ENCODE measurements at regions not wholly inside any gene's neighbourhood (a gene's known extent, or its start where the extent isn't known, plus 50 kb on each side); places are given as distances from the start of the nearest gene placed in this dataset.

- Mint-ChIP-seq H3K4me3 (no peak overlapping the region), H3K36me3 (ENCODE audit: low read depth) (no peaks in the 10 kb centered on the region), H3K27me3 (ENCODE audit: insufficient read depth) (no peaks in the 10 kb centered on the region), H3K27ac (no peak overlapping the region), H3K9me3 (peaks cover 58% of the 10 kb centered on the region), H3K4me1 (ENCODE audit: low read depth) (no peaks in the 10 kb centered on the region)
- no peak for TF ChIP-seq CTCF (IDR thresholded peaks at IDR 0.05)
- DNase-seq, result no peak
Measured at GRCh38 chr14:87686746-87687145, 306.2 kb downstream of the GALC start.

GRCh38 chr14:87679866-87680265, 313.1 kb downstream of the GALC start:
- Mint-ChIP-seq H3K4me3 (no peak overlapping the region), H3K9me3 (peaks cover 47% of the 10 kb centered on the region), H3K27ac (no peak overlapping the region), H3K27me3 (ENCODE audit: insufficient read depth) (no peaks in the 10 kb centered on the region), H3K36me3 (ENCODE audit: low read depth) (no peaks in the 10 kb centered on the region), H3K4me1 (ENCODE audit: low read depth) (no peaks in the 10 kb centered on the region)
- no peak for TF ChIP-seq CTCF (IDR thresholded peaks at IDR 0.05)
- DNase-seq, result no peak

- Mint-ChIP-seq H3K27me3 (ENCODE audit: insufficient read depth) (no peaks in the 10 kb centered on the region), H3K9me3 (peaks cover 56% of the 10 kb centered on the region), H3K4me1 (ENCODE audit: low read depth) (no peaks in the 10 kb centered on the region), H3K27ac (no peak overlapping the region), H3K4me3 (no peak overlapping the region), H3K36me3 (ENCODE audit: low read depth) (0 out of 2 replicates have a peak, but pooled peaks cover 5% of the 10 kb centered on the region)
- no peak for DNase-seq
- TF ChIP-seq CTCF (IDR thresholded peaks at IDR 0.05), result no peak
Measured at GRCh38 chr14:87678624-87679023, 314.4 kb downstream of the GALC start.

GRCh38 chr14:87676814-87677437, 316.1 kb downstream of the GALC start:
- no peaks in the 10 kb centered on the region for H3K4me1 Mint-ChIP-seq (ENCODE audit: low read depth)
- H3K4me3 Mint-ChIP-seq, result no peak overlapping the region
- TF ChIP-seq CTCF (IDR thresholded peaks at IDR 0.05), result no peak
- H3K27ac Mint-ChIP-seq, result no peak overlapping the region
- DNase-seq, result no peak
- 0 out of 2 replicates have a peak, but pooled peaks cover 5% of the 10 kb centered on the region for H3K36me3 Mint-ChIP-seq (ENCODE audit: low read depth)
- H3K9me3 Mint-ChIP-seq, result peaks cover 42% of the 10 kb centered on the region
- H3K27me3 Mint-ChIP-seq (ENCODE audit: insufficient read depth), result no peaks in the 10 kb centered on the region

GRCh38 chr14:87667659-87668058, 325.3 kb downstream of the GALC start:
- H3K27ac Mint-ChIP-seq, result no peak overlapping the region
- peaks cover 37% of the 10 kb centered on the region for H3K9me3 Mint-ChIP-seq
- no peak overlapping the region for H3K4me3 Mint-ChIP-seq
- no peaks in the 10 kb centered on the region for H3K27me3 Mint-ChIP-seq (ENCODE audit: insufficient read depth)
- DNase-seq, result no peak
- no peak for TF ChIP-seq CTCF (IDR thresholded peaks at IDR 0.05)
- no peaks in the 10 kb centered on the region for H3K36me3 Mint-ChIP-seq (ENCODE audit: low read depth)
- H3K4me1 Mint-ChIP-seq (ENCODE audit: low read depth), result no peaks in the 10 kb centered on the region
